G401.6 (cell line): ENCODE measurements at regions not wholly inside any gene's neighbourhood (a gene's known extent, or its start where the extent isn't known, plus 50 kb on each side); places are given as distances from the start of the nearest gene placed in this dataset.

Source experiments
- FAIRE-seq: peaks from 2 replicates; lab custom pipeline; 2012; peaks lifted over from hg19 to GRCh38; lab: Jason Lieb, UNC

- no peak for FAIRE-seq
Observed at GRCh38 chr1:118246646-118247045, 61.6 kb upstream of the SPAG17 start.

- no peak for FAIRE-seq
Observed at GRCh38 chr1:118244194-118244593, 59.2 kb upstream of the SPAG17 start.

- FAIRE-seq = no peak
Observed at GRCh38 chr1:118243269-118243668, 58.2 kb upstream of the SPAG17 start.
